Mucosa of rectum (tissue), 2 donors: ENCODE measurements at regions not wholly inside any gene's neighbourhood (a gene's known extent, or its start where the extent isn't known, plus 50 kb on each side); places are given as distances from the start of the nearest gene placed in this dataset.

Experiments
- H3K27ac ChIP-seq, 2 donors: one replicate each; pipeline ENCODE4 v1.7.0; 2013; ENCODE audit warnings: inconsistent platforms in 2 of 2, low read depth in 2 of 2, low read length in 2 of 2
- H3K27me3 ChIP-seq, 2 donors: one replicate each; pipeline ENCODE4 v1.7.0; 2013; ENCODE audit warnings: low read length in 2 of 2; ENCODE audit not compliant: control insufficient read depth in 2 of 2, insufficient read depth in 2 of 2
- H3K36me3 ChIP-seq, 2 donors: one replicate each; pipeline ENCODE4 v1.7.0; 2013; ENCODE audit warnings: low read length in 2 of 2; ENCODE audit not compliant: control insufficient read depth in 2 of 2, insufficient read depth in 2 of 2
- H3K4me1 ChIP-seq, 2 donors: one replicate each; pipeline ENCODE4 v1.7.0; 2013; ENCODE audit warnings: low read length in 2 of 2, mild to moderate bottlenecking in 1 of 2; ENCODE audit not compliant: control insufficient read depth in 2 of 2, insufficient read depth in 2 of 2
- H3K4me3 ChIP-seq, 2 donors: one replicate each; pipeline ENCODE4 v1.7.0; 2013; ENCODE audit warnings: low read length in 2 of 2
- H3K9ac ChIP-seq, 2 donors: one replicate each; pipeline ENCODE4 v1.7.0; 2013; ENCODE audit warnings: low read length in 2 of 2, low read depth in 1 of 2, mild to moderate bottlenecking in 1 of 2
- H3K9me3 ChIP-seq, 2 donors: one replicate each; pipeline ENCODE4 v1.7.0; 2013; ENCODE audit warnings: low read length in 2 of 2; ENCODE audit not compliant: control insufficient read depth in 2 of 2
- donor health status: healthy.
- donor health status: Normal muscosa, but diverticular disease.

- no peaks in the 10 kb centered on the region for H3K36me3 ChIP-seq
- no peaks in the 10 kb centered on the region for H3K4me1 ChIP-seq
- H3K4me3 ChIP-seq: no peak overlapping the region
- H3K27ac ChIP-seq: no peak overlapping the region
- H3K9me3 ChIP-seq: peaks cover 0 to 4% of the 10 kb centered on the region in 2 donors
- no peak overlapping the region for H3K9ac ChIP-seq
- H3K27me3 ChIP-seq: no peaks in the 10 kb centered on the region
These were observed 854.0 kb upstream of the SEL1L start for GRCh38 chr14:82387699-82388098.

- no peaks in the 10 kb centered on the region for H3K27me3 ChIP-seq
- peaks cover 0 to 4% of the 10 kb centered on the region in 2 donors for H3K9me3 ChIP-seq
- no peak overlapping the region for H3K4me3 ChIP-seq
- H3K9ac ChIP-seq: no peak overlapping the region
- no peaks in the 10 kb centered on the region for H3K4me1 ChIP-seq
- H3K27ac ChIP-seq: no peak overlapping the region
- H3K36me3 ChIP-seq: no peaks in the 10 kb centered on the region
These were observed 854.8 kb upstream of the SEL1L start for GRCh38 chr14:82388488-82388887.

GRCh38 chr14:82390586-82390985, 856.9 kb upstream of the SEL1L start:
- H3K9ac ChIP-seq: no peak overlapping the region
- H3K4me1 ChIP-seq: no peaks in the 10 kb centered on the region
- peaks cover 0 to 2% of the 10 kb centered on the region in 2 donors for H3K9me3 ChIP-seq
- no peak overlapping the region for H3K27ac ChIP-seq
- H3K36me3 ChIP-seq: no peaks in the 10 kb centered on the region
- no peaks in the 10 kb centered on the region for H3K27me3 ChIP-seq
- H3K4me3 ChIP-seq: no peak overlapping the region

- H3K4me1 ChIP-seq: no peaks in the 10 kb centered on the region
- no peak overlapping the region for H3K4me3 ChIP-seq
These were observed 861.3 kb upstream of the SEL1L start for GRCh38 chr14:82394916-82395315.

GRCh38 chr14:82398256-82398655, 864.6 kb upstream of the SEL1L start:
- no peaks in the 10 kb centered on the region for H3K36me3 ChIP-seq
- H3K9me3 ChIP-seq: no peaks in the 10 kb centered on the region
- H3K27me3 ChIP-seq: no peaks in the 10 kb centered on the region
- H3K27ac ChIP-seq: no peak overlapping the region
- no peaks in the 10 kb centered on the region for H3K4me1 ChIP-seq
- no peak overlapping the region for H3K9ac ChIP-seq
- no peak overlapping the region for H3K4me3 ChIP-seq

More at GRCh38 chr14:82394916-82395315, 861.3 kb upstream of the SEL1L start:
- Histone ChIP-seq H3K36me3 (no peaks in the 10 kb centered on the region), H3K9me3 (no peaks in the 10 kb centered on the region), H3K27me3 (no peaks in the 10 kb centered on the region), H3K9ac (no peak overlapping the region), H3K27ac (no peak overlapping the region)

GRCh38 chr14:82403987-82404386, 870.3 kb upstream of the SEL1L start:
- Histone ChIP-seq H3K36me3 (no peaks in the 10 kb centered on the region), H3K27me3 (no peaks in the 10 kb centered on the region), H3K9me3 (peaks cover 0 to 5% of the 10 kb centered on the region in 2 donors), H3K4me3 (no peak overlapping the region), H3K4me1 (no peaks in the 10 kb centered on the region), H3K27ac (no peak overlapping the region), H3K9ac (no peak overlapping the region)

GRCh38 chr14:82410064-82410463, 876.4 kb upstream of the SEL1L start:
- no peaks in the 10 kb centered on the region for H3K27me3 ChIP-seq
- H3K9me3 ChIP-seq: peaks cover 0 to 5% of the 10 kb centered on the region in 2 donors
- no peaks in the 10 kb centered on the region for H3K36me3 ChIP-seq
- no peaks in the 10 kb centered on the region for H3K4me1 ChIP-seq
- no peak overlapping the region for H3K9ac ChIP-seq
- H3K4me3 ChIP-seq: no peak overlapping the region
- H3K27ac ChIP-seq: no peak overlapping the region

- no peaks in the 10 kb centered on the region for H3K36me3 ChIP-seq
- no peak overlapping the region for H3K27ac ChIP-seq
- H3K9me3 ChIP-seq: peaks cover 3 to 5% of the 10 kb centered on the region in 2 donors
- no peak overlapping the region for H3K9ac ChIP-seq
- H3K4me3 ChIP-seq: no peak overlapping the region
- no peaks in the 10 kb centered on the region for H3K4me1 ChIP-seq
- H3K27me3 ChIP-seq: no peaks in the 10 kb centered on the region
These were observed 877.6 kb upstream of the SEL1L start for GRCh38 chr14:82411298-82411697.

GRCh38 chr14:82412545-82412944, 878.9 kb upstream of the SEL1L start:
- H3K36me3 ChIP-seq: no peaks in the 10 kb centered on the region
- H3K9ac ChIP-seq: no peak overlapping the region
- no peaks in the 10 kb centered on the region for H3K4me1 ChIP-seq
- H3K27ac ChIP-seq: no peak overlapping the region
- no peaks in the 10 kb centered on the region for H3K27me3 ChIP-seq
- no peak overlapping the region for H3K4me3 ChIP-seq
- peaks cover 3 to 5% of the 10 kb centered on the region in 2 donors for H3K9me3 ChIP-seq

GRCh38 chr14:82414853-82415539, 881.3 kb upstream of the SEL1L start:
- Histone ChIP-seq H3K27ac (no peak overlapping the region), H3K4me1 (no peaks in the 10 kb centered on the region)

More at GRCh38 chr14:82414853-82415539, 881.3 kb upstream of the SEL1L start:
- H3K36me3 ChIP-seq: no peaks in the 10 kb centered on the region
- H3K9me3 ChIP-seq: peaks cover 0 to 3% of the 10 kb centered on the region in 2 donors
- H3K27me3 ChIP-seq: no peaks in the 10 kb centered on the region
- H3K4me3 ChIP-seq: no peak overlapping the region
- no peak overlapping the region for H3K9ac ChIP-seq
